ENCODE measurements at regions not wholly inside any gene's neighbourhood (a gene's known extent, or its start where the extent isn't known, plus 50 kb on each side); places are given as distances from the start of the nearest gene placed in this dataset.

DNA sequence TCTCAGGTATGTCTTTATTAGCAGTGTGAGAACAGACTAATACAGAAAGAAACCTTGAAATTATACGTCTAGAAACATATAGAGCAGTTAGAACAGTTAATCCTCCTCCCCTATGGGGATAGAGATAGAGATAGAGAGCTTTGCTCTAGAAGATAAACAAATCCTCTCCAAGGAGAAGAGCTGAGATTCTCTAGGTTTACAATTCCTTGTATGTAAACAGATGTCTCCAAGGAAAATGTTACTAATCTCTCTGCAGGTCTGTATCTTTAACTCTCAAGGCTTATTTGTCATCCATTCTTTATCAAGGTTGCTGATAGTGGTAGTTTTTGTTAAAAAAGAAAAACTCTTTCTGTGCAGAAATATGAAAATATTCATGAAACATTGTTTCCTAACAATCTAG is 282.1 kb upstream of the GIMD1 start:
- TF ChIP-seq CTCF (IDR thresholded peaks at IDR 0.05) (no peak), POLR2AphosphoS5 (IDR thresholded peaks at IDR 0.05) (no peak), EP300 (IDR thresholded peaks at IDR 0.05) (no peak)

Data from sigmoid colon (tissue), 4 donors.